Progenitor cell of endocrine pancreas (in vitro differentiated cells): ENCODE measurements at regions not wholly inside any gene's neighbourhood (a gene's known extent, or its start where the extent isn't known, plus 50 kb on each side); places are given as distances from the start of the nearest gene placed in this dataset.

Source experiments
- DNase-seq: peaks from one replicate; pipeline ENCODE4 v3.0.0; 2021; ENCODE audit warnings: low spot score; ENCODE audit not compliant: unreplicated experiment
- H3K27ac Mint-ChIP-seq: 2 replicates; pipeline ENCODE4 v1.8.0; 2021; ENCODE audit warnings: mild to moderate bottlenecking, moderate library complexity, mixed read lengths
- H3K27me3 Mint-ChIP-seq: 2 replicates; pipeline ENCODE4 v1.8.0; 2021; ENCODE audit warnings: mixed read lengths
- H3K36me3 Mint-ChIP-seq: 2 replicates; pipeline ENCODE4 v1.8.0; 2022; ENCODE audit warnings: mixed read lengths; ENCODE audit not compliant: insufficient read depth
- H3K4me1 Mint-ChIP-seq: 2 replicates; pipeline ENCODE4 v1.8.0; 2021; ENCODE audit warnings: low read depth, mixed read lengths
- H3K4me3 Mint-ChIP-seq: 2 replicates; pipeline ENCODE4 v1.8.0; 2021; ENCODE audit warnings: low read depth, mild to moderate bottlenecking, moderate library complexity, mixed read lengths
- H3K9me3 Mint-ChIP-seq: 2 replicates; pipeline ENCODE4 v1.8.0; 2021; ENCODE audit warnings: low read depth, mixed read lengths
- TF ChIP-seq, protein P1 (sequence below): fragments of 200-600 bp; sonication (generic); IDR thresholded peaks from one replicate; pipeline ENCODE4 v1.5.0; 2021; ENCODE audit warnings: antibody characterized with exemption, mild to moderate bottlenecking; ENCODE audit not compliant: unreplicated experiment

DNA sequence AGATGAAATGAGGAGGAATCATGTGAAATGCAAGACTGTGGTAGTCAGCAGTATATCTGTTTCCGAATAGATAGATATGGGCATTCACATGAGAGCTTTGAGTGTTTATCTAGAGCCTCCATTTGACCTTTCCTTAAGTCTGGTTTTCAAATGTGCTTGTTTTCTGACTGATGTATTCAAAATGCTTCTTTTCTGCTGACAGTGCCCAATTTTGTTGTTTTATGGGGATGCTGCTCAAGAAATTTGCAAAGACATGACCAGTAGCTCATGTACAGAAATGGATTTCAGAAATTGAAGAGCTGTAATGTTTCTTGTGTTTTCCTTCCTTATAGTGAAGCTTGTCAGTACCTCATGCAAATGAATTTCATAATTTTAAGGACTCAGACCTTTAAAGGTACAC is 903.4 kb upstream of the CDH8 start:
- TF ChIP-seq, protein P1, sequence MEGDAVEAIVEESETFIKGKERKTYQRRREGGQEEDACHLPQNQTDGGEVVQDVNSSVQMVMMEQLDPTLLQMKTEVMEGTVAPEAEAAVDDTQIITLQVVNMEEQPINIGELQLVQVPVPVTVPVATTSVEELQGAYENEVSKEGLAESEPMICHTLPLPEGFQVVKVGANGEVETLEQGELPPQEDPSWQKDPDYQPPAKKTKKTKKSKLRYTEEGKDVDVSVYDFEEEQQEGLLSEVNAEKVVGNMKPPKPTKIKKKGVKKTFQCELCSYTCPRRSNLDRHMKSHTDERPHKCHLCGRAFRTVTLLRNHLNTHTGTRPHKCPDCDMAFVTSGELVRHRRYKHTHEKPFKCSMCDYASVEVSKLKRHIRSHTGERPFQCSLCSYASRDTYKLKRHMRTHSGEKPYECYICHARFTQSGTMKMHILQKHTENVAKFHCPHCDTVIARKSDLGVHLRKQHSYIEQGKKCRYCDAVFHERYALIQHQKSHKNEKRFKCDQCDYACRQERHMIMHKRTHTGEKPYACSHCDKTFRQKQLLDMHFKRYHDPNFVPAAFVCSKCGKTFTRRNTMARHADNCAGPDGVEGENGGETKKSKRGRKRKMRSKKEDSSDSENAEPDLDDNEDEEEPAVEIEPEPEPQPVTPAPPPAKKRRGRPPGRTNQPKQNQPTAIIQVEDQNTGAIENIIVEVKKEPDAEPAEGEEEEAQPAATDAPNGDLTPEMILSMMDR: no peak
- DNase-seq: no peak
- no peaks in the 10 kb centered on the region for H3K9me3 Mint-ChIP-seq
- no peak overlapping the region for H3K27ac Mint-ChIP-seq
- no peaks in the 10 kb centered on the region for H3K27me3 Mint-ChIP-seq
- no peak overlapping the region for H3K4me3 Mint-ChIP-seq
- H3K36me3 Mint-ChIP-seq: no peaks in the 10 kb centered on the region
- peaks cover 2% of the 10 kb centered on the region for H3K4me1 Mint-ChIP-seq

DNA sequence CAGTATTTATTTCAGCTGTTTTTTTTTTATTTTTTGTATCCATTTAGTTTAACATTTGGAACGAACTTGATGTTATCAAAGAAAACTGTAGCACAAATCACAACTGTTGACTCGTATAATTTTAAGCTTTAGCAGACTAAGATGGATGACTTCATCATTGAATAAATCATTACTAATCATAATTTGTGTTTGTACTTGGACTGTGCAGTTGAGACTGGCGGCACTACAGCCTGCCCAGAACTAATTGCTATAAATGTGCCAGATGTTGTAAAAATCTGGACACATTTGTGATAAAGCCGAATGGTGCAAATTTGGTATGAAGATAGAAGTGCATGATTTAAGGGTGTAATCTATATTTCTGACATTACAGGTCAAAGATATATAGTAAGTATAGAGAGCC is 897.7 kb upstream of the CDH8 start:
- H3K4me3 Mint-ChIP-seq: no peak overlapping the region

DNA sequence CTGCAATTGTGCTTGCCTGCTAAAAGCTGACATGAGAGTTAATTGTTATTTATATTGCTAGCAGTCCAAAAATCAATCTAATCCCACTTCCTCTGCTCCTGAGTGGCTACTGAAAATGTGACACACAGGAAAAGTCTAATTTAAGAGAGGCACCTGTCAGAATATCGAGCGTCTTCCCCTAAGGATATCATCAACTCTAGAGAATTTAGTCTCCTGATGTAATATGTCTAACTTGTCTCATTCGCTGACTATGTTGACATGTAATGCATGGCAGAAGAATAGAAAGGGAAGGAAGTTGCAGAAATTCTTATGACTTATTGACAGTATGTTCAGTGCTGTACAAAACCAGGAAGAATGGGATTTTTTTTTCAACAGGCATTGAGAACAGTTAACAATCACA is 893.4 kb upstream of the CDH8 start:
- no peak for DNase-seq
- TF ChIP-seq, protein P1: no peak
- Mint-ChIP-seq H3K4me1 (no peaks in the 10 kb centered on the region), H3K4me3 (no peak overlapping the region), H3K9me3 (no peaks in the 10 kb centered on the region), H3K27me3 (no peaks in the 10 kb centered on the region), H3K36me3 (no peaks in the 10 kb centered on the region), H3K27ac (no peak overlapping the region)

More for the DNA sequence above, 897.7 kb upstream of the CDH8 start:
- peaks cover 2% of the 10 kb centered on the region for H3K4me1 Mint-ChIP-seq
- no peak for DNase-seq
- no peaks in the 10 kb centered on the region for H3K36me3 Mint-ChIP-seq
- TF ChIP-seq, protein P1: no peak
- no peaks in the 10 kb centered on the region for H3K9me3 Mint-ChIP-seq
- H3K27me3 Mint-ChIP-seq: no peaks in the 10 kb centered on the region
- no peak overlapping the region for H3K27ac Mint-ChIP-seq

DNA sequence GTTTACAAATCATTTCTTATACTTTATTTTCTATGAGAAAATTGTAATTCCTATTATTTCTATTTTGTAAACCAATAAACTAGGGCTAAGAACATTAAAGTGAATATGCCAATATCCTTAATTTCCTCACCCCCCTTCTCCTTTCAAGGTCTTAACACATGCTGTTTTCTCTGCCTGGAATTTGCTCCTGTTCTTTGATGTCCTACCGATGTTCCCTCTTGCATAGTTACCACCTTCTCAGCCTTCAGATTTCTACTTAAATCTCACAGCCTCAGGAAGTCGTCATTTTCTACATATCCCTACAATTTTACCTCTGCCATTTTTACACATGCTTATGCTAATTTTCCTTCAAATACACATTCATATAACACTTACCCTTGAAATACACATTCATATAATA is 890.9 kb upstream of the CDH8 start:
- no peak for DNase-seq
- Mint-ChIP-seq H3K9me3 (no peaks in the 10 kb centered on the region), H3K4me1 (no peaks in the 10 kb centered on the region), H3K4me3 (no peak overlapping the region), H3K36me3 (no peaks in the 10 kb centered on the region), H3K27me3 (no peaks in the 10 kb centered on the region), H3K27ac (no peak overlapping the region)
- TF ChIP-seq, protein P1: no peak

DNA sequence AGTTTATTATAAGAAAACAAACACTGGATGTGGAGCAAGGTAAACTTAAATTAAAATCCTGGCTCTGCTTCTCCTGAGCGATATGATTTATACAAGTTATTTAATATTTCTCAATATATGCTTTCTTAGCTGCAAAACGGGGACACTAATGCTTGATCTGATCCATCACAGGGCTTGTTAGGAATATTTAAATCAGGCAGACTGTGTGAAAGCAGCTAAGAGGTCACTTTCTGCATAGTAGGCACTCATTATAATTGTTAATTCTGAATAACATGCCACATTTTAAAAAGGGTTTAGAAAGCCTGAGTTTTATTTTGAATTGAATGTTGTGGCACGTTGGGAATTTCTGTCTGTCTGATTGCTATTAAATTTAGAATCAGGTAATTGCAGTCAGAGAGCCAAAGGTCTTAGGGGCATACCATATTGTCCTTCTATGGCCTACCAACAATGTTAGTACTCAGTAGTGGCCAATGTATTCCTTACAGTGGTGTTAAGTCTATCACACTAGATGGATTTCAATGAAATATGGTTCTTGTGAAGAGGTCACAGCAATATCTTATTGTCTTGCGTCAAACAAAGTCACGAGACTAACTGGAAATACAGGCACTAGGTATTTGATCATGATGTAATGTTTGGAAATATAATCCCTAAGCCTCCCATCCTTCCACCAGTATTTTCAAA is 890.0 kb upstream of the CDH8 start:
- Mint-ChIP-seq H3K36me3 (no peaks in the 10 kb centered on the region), H3K27me3 (no peaks in the 10 kb centered on the region), H3K4me1 (no peaks in the 10 kb centered on the region), H3K9me3 (no peaks in the 10 kb centered on the region), H3K4me3 (no peak overlapping the region), H3K27ac (no peak overlapping the region)
- TF ChIP-seq, protein P1: no peak
- DNase-seq: no peak
